HCT116 (cell line): ENCODE measurements at regions not wholly inside any gene's neighbourhood (a gene's known extent, or its start where the extent isn't known, plus 50 kb on each side); places are given as distances from the start of the nearest gene placed in this dataset.

ENCODE experiments used
- ATAC-seq: fragments of 200-7000 bp; cut with Tn5 transposase; 2 replicates; pipeline ENCODE4 v1.9.1; 2020; ENCODE audit warnings: mild to moderate bottlenecking, moderate library complexity
- BruUV-seq: library from RNA; stranded (reverse); fragments of 400-500 nt; replicated peaks from 2 replicates; lab custom pipeline; 2021; lab: Mats Ljungman, UMichigan
- CTCF ChIA-PET: fragments of 300-600 bp; sonication (Branson Sonifier 250); formaldehyde crosslinking; loops from one replicate; lab custom pipeline; 2021; ENCODE audit warnings: antibody characterized with exemption; lab: Charles Lee
- POLR2A ChIA-PET: fragments of 300-600, 350-600 bp; sonication (Branson Sonifier 250); formaldehyde crosslinking; loops from one replicate; lab custom pipeline; 2021; ENCODE audit warnings: antibody characterized with exemption; lab: Charles Lee
- RAD21 ChIA-PET, 2 experiments: fragments of 300-600 bp; sonication (Branson Sonifier 250); formaldehyde crosslinking; loops; one replicate each; lab custom pipeline; 2023; ENCODE audit warnings: low total read pairs in 2 of 2; ENCODE audit not compliant: uncharacterized antibody in 2 of 2, unreplicated experiment in 2 of 2, low non-redundant PET in 1 of 2; lab: Charles Lee
- DNase-seq: peaks from one replicate; pipeline ENCODE4 v3.0.0-alpha.2; 2010; ENCODE audit warnings: low read depth, low spot score
- H2AFZ ChIP-seq: fragments of 200-600 bp; shearing (Covaris generic), sonication (generic); 2 replicates; pipeline ENCODE4 v1.6.1; 2017; ENCODE audit warnings: low read depth, mixed run types, mixed read lengths, antibody characterized with exemption, low read length; ENCODE audit not compliant: poor library complexity, severe bottlenecking
- H3K27ac ChIP-seq: 2 replicates; pipeline ENCODE4 v1.5.1; 2012; ENCODE audit warnings: low read depth, low read length
- H3K27me3 ChIP-seq: fragments of 200-600 bp; sonication (generic); 2 replicates; pipeline ENCODE4 v1.6.1; 2016; ENCODE audit warnings: mixed run types, low read length, mixed read lengths; ENCODE audit not compliant: insufficient read depth
- H3K36me3 ChIP-seq, 2 experiments: fragments of 200-500 bp in 1 of 2; fragments of 200-600 bp in 1 of 2; sonication (Bioruptor generic) in 1 of 2; sonication (generic) in 1 of 2; 2 replicates each; pipeline versions ENCODE4 v1.5.1 to v1.6.1; 2014 to 2016; ENCODE audit warnings: low read length in 2 of 2, inconsistent platforms in 1 of 2, mixed read lengths in 1 of 2, mixed run types in 1 of 2; ENCODE audit not compliant: insufficient read depth in 2 of 2, control insufficient read depth in 1 of 2
- H3K4me1 ChIP-seq, 2 experiments: fragments of 200-600 bp in 1 of 2; sonication (generic) in 1 of 2; 2 replicates each; pipeline versions ENCODE4 v1.5.1 to v1.6.1; 2012 to 2017; ENCODE audit warnings: low read length in 2 of 2, inconsistent platforms in 1 of 2, mild to moderate bottlenecking in 1 of 2, mixed read lengths in 1 of 2, mixed run types in 1 of 2, moderate library complexity in 1 of 2; ENCODE audit not compliant: insufficient read depth in 2 of 2, control insufficient read depth in 1 of 2
- H3K4me2 ChIP-seq: fragments of 200-600 bp; sonication (generic); 2 replicates; pipeline ENCODE4 v1.6.1; 2017; ENCODE audit warnings: mixed run types, low read length, mixed read lengths
- H3K4me3 ChIP-seq, 2 experiments: fragments of 200-600 bp in 1 of 2; sonication (generic) in 1 of 2; replicated peaks in 1 of 2; 2 replicates each; pipeline ENCODE4 v1.5.1; 2011 to 2016; ENCODE audit warnings: low read length in 2 of 2, control low read depth in 1 of 2, low read depth in 1 of 2, mild to moderate bottlenecking in 1 of 2, mixed read lengths in 1 of 2, mixed run types in 1 of 2
- H3K79me2 ChIP-seq: fragments of 200-600 bp; sonication (generic); 2 replicates; pipeline ENCODE4 v1.6.1; 2017; ENCODE audit warnings: mild to moderate bottlenecking, mixed run types, low read length, moderate library complexity, mixed read lengths; ENCODE audit not compliant: insufficient read depth
- H3K9ac ChIP-seq: fragments of 200-600 bp; sonication (generic); 2 replicates; pipeline ENCODE4 v1.6.1; 2016; ENCODE audit warnings: low read length, mixed read lengths
- H3K9me2 ChIP-seq: fragments of 200-600 bp; sonication (generic), shearing (Covaris generic); 2 replicates; pipeline ENCODE4 v1.6.1; 2017; ENCODE audit warnings: mixed run types, mild to moderate bottlenecking, moderate library complexity; ENCODE audit not compliant: insufficient read depth
- H3K9me3 ChIP-seq, 2 experiments: fragments of 200-500 bp in 1 of 2; fragments of 200-600 bp in 1 of 2; sonication (Bioruptor generic) in 1 of 2; sonication (generic) in 1 of 2; 2 replicates each; pipeline ENCODE4 v1.6.1; 2014 to 2017; ENCODE audit warnings: low read length in 2 of 2, mixed read lengths in 2 of 2, inconsistent platforms in 1 of 2, low read depth in 1 of 2, mild to moderate bottlenecking in 1 of 2, mixed run types in 1 of 2, moderate library complexity in 1 of 2; ENCODE audit not compliant: control insufficient read depth in 1 of 2, insufficient read depth in 1 of 2
- H4K20me1 ChIP-seq: fragments of 200-600 bp; sonication (generic), shearing (Covaris generic); 2 replicates; pipeline ENCODE4 v1.6.1; 2017; ENCODE audit warnings: mixed run types, mild to moderate bottlenecking, moderate library complexity; ENCODE audit not compliant: insufficient read depth
- CEBPB ChIP-seq: IDR thresholded peaks from 2 replicates; pipeline ENCODE4 v1.6.1; 2012; ENCODE audit warnings: low read depth
- EGR1 ChIP-seq: IDR thresholded peaks from 2 replicates; pipeline ENCODE4 v1.6.1; 2012; ENCODE audit warnings: low read depth
- ELF1 ChIP-seq: IDR thresholded peaks from 2 replicates; pipeline ENCODE4 v1.6.1; 2012; ENCODE audit warnings: low read depth, borderline replicate concordance
- EZH2 ChIP-seq: fragments of 200-600 bp; sonication (generic); IDR thresholded peaks from 2 replicates; pipeline ENCODE4 v1.6.1; 2017; ENCODE audit warnings: antibody characterized with exemption, mixed run types
- FOSL1 ChIP-seq: IDR thresholded peaks from 2 replicates; pipeline ENCODE4 v1.6.1; 2012; ENCODE audit warnings: low read depth
- JUND ChIP-seq: IDR thresholded peaks from 2 replicates; pipeline ENCODE4 v1.6.1; 2012
- MAX ChIP-seq: IDR thresholded peaks from 2 replicates; pipeline ENCODE4 v1.6.1; 2012
- POLR2A ChIP-seq: IDR thresholded peaks from 2 replicates; pipeline ENCODE4 v1.7.0; 2011; ENCODE audit warnings: borderline replicate concordance; ENCODE audit not compliant: insufficient read depth, insufficient read length; ENCODE audit errors: extremely low read depth
- SIN3A ChIP-seq: IDR thresholded peaks from 2 replicates; pipeline ENCODE4 v1.6.1; 2012; ENCODE audit warnings: low read depth
- SP1 ChIP-seq: IDR thresholded peaks from 2 replicates; pipeline ENCODE4 v1.6.1; 2012; ENCODE audit warnings: low read depth
- ZFX ChIP-seq: fragments of 450-650 bp; IDR thresholded peaks from 2 replicates; pipeline ENCODE4 v1.6.1; 2017
- ZNF274 ChIP-seq: fragments of 200-500 bp; sonication (Bioruptor generic); IDR thresholded peaks from 2 replicates; pipeline ENCODE4 v1.6.1; 2014; ENCODE audit warnings: mild to moderate bottlenecking, low read depth, low read length, inconsistent platforms
- intact Hi-C: fragments of 100-400 bp; cut with micrococcal nuclease; formaldehyde crosslinking; loops from 2 replicates; pipeline ENCODE4 v1.10.0; 2022
- TF ChIP-seq, protein P1 (sequence below): IDR thresholded peaks from 2 replicates; pipeline ENCODE4 v1.6.1; 2012
- TF ChIP-seq, protein P2 (sequence below): IDR thresholded peaks from 2 replicates; pipeline ENCODE4 v1.6.1; 2011; ENCODE audit warnings: mild to moderate bottlenecking, low read length, moderate library complexity; ENCODE audit not compliant: insufficient replicate concordance; ENCODE audit errors: extremely low read depth

GRCh38 chr2:65916785-65917295 lies 484.4 kb upstream of the SPRED2 start:
- Histone ChIP-seq H3K79me2 (no peaks in the 10 kb centered on the region), H3K36me3 (no peaks in the 10 kb centered on the region), H3K9ac (no peak overlapping the region), H2AFZ (no peak overlapping the region), H4K20me1 (no peaks in the 10 kb centered on the region), H3K27ac (no peak overlapping the region), H3K9me3 (no peaks in the 10 kb centered on the region), H3K4me1 (no peaks in the 10 kb centered on the region), H3K4me2 (no peak overlapping the region), H3K4me3 (no peak overlapping the region), H3K27me3 (peaks cover 34% of the 10 kb centered on the region; the same call in 1 of the 2 replicates), H3K9me2 (no peaks in the 10 kb centered on the region)
- no TSS peak for BruUV-seq
- RAD21 ChIA-PET, result no interaction called here
- TF ChIP-seq ZNF274 (no peak), CEBPB (no peak), FOSL1 (no peak), MAX (no peak), SIN3A (no peak), EGR1 (no peak), ZFX (no peak), EZH2 (no peak), JUND (no peak), ELF1 (no peak), SP1 (no peak), POLR2A (no peak)
- TF ChIP-seq, protein P1, sequence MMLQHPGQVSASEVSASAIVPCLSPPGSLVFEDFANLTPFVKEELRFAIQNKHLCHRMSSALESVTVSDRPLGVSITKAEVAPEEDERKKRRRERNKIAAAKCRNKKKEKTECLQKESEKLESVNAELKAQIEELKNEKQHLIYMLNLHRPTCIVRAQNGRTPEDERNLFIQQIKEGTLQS, result no peak
- TF ChIP-seq, protein P2, sequence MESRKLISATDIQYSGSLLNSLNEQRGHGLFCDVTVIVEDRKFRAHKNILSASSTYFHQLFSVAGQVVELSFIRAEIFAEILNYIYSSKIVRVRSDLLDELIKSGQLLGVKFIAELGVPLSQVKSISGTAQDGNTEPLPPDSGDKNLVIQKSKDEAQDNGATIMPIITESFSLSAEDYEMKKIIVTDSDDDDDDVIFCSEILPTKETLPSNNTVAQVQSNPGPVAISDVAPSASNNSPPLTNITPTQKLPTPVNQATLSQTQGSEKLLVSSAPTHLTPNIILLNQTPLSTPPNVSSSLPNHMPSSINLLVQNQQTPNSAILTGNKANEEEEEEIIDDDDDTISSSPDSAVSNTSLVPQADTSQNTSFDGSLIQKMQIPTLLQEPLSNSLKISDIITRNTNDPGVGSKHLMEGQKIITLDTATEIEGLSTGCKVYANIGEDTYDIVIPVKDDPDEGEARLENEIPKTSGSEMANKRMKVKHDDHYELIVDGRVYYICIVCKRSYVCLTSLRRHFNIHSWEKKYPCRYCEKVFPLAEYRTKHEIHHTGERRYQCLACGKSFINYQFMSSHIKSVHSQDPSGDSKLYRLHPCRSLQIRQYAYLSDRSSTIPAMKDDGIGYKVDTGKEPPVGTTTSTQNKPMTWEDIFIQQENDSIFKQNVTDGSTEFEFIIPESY, result no peak
- DNase-seq, result no peak
- ATAC-seq, result no peak
- intact Hi-C loops, result no loop called here
- POLR2A ChIA-PET, result no interaction called here
- CTCF ChIA-PET, result no interaction called here
